Endodermal cell (in vitro differentiated cells): ENCODE measurements at regions not wholly inside any gene's neighbourhood (a gene's known extent, or its start where the extent isn't known, plus 50 kb on each side); places are given as distances from the start of the nearest gene placed in this dataset.
"Not testable (repeated sequence)": the region's sequence is repeated elsewhere in the genome, so short reads cannot be mapped to it uniquely, and the experiment has no call there.

Source experiments
- DNase-seq: peaks from one replicate; pipeline ENCODE4 v3.0.0-alpha.2; 2017
- H3K27ac ChIP-seq: 2 replicates; pipeline ENCODE4 v1.5.1; 2013; ENCODE audit warnings: mild to moderate bottlenecking, low read depth, low read length, moderate library complexity
- H3K27me3 ChIP-seq: 2 replicates; pipeline ENCODE4 v1.6.1; 2013; ENCODE audit warnings: mild to moderate bottlenecking, low read length, moderate library complexity; ENCODE audit not compliant: insufficient read depth, control insufficient read depth, poor library complexity, severe bottlenecking
- H3K36me3 ChIP-seq: 2 replicates; pipeline ENCODE4 v1.7.0; 2013; ENCODE audit warnings: mild to moderate bottlenecking, low read length, moderate library complexity; ENCODE audit not compliant: control insufficient read depth, insufficient read depth
- H3K4me1 ChIP-seq: one replicate; pipeline ENCODE4 v1.7.0; 2013; ENCODE audit warnings: low read length; ENCODE audit not compliant: control insufficient read depth, insufficient read depth
- H3K4me3 ChIP-seq: 2 replicates; pipeline ENCODE4 v1.5.1; 2013; ENCODE audit warnings: mild to moderate bottlenecking, low read length, moderate library complexity
- H3K9ac ChIP-seq: 2 replicates; pipeline ENCODE4 v1.6.1; 2013; ENCODE audit warnings: mild to moderate bottlenecking, low read length, moderate library complexity; ENCODE audit not compliant: poor library complexity, severe bottlenecking; ENCODE audit errors: extremely low read depth
- H3K9me3 ChIP-seq: 2 replicates; pipeline ENCODE4 v1.6.1; 2013; ENCODE audit warnings: mild to moderate bottlenecking, low read length, moderate library complexity; ENCODE audit not compliant: control insufficient read depth
- H3K27ac Mint-ChIP-seq: 2 replicates; pipeline ENCODE4 v1.8.0; 2020; ENCODE audit warnings: mixed read lengths
- H3K27me3 Mint-ChIP-seq: 2 replicates; pipeline ENCODE4 v1.8.0; 2021; ENCODE audit warnings: mild to moderate bottlenecking, mixed read lengths; ENCODE audit not compliant: insufficient read depth
- H3K36me3 Mint-ChIP-seq: 2 replicates; pipeline ENCODE4 v1.8.0; 2020; ENCODE audit warnings: low read depth, mixed read lengths
- H3K4me1 Mint-ChIP-seq: 2 replicates; pipeline ENCODE4 v1.8.0; 2020; ENCODE audit warnings: mixed read lengths
- H3K4me3 Mint-ChIP-seq: 2 replicates; pipeline ENCODE4 v1.8.0; 2020; ENCODE audit warnings: mild to moderate bottlenecking, moderate library complexity, mixed read lengths
- H3K9me3 Mint-ChIP-seq: 2 replicates; pipeline ENCODE4 v1.8.0; 2020; ENCODE audit warnings: mild to moderate bottlenecking, mixed read lengths
- CTCF ChIP-seq: fragments of 200-600 bp; sonication (generic); conservative IDR thresholded peaks from 2 replicates; pipeline ENCODE4 v1.5.0; 2021; ENCODE audit warnings: antibody characterized with exemption, mild to moderate bottlenecking
- WGBS, 2 experiments: methylation state at CpG; one replicate each; pipeline versions ENCODE4 v1.1.5 to v1.1.7; 2013; ENCODE audit warnings: missing lambda C conversion rate in 2 of 2, mixed read lengths in 1 of 2; ENCODE audit not compliant: insufficient coverage in 1 of 2, insufficient read length in 1 of 2; 5-methylcytosine and 5-hydroxymethylcytosine counted together

- not testable (repeated sequence) for H3K4me1 Mint-ChIP-seq, H3K27me3 ChIP-seq, H3K9me3 ChIP-seq, H3K36me3 ChIP-seq, H3K27me3 Mint-ChIP-seq, DNase-seq, H3K4me3 Mint-ChIP-seq, H3K4me1 ChIP-seq, H3K9me3 Mint-ChIP-seq, H3K4me3 ChIP-seq, H3K27ac ChIP-seq, H3K27ac Mint-ChIP-seq, H3K9ac ChIP-seq
- 96 to 97% methylated on average over 7 to 9 of the region's 9 CpGs for WGBS, 2 experiments
- H3K36me3 Mint-ChIP-seq = peaks cover 14% of the 10 kb centered on the region
Observed at GRCh38 chr17:30726310-30726709, 98.2 kb downstream of the CRLF3 start.

- H3K9ac ChIP-seq, H3K9me3 Mint-ChIP-seq, H3K4me1 ChIP-seq, H3K4me3 Mint-ChIP-seq, H3K27ac ChIP-seq, H3K4me3 ChIP-seq, H3K4me1 Mint-ChIP-seq, H3K36me3 ChIP-seq, H3K27me3 Mint-ChIP-seq, H3K9me3 ChIP-seq, H3K27me3 ChIP-seq, H3K27ac Mint-ChIP-seq: not testable (repeated sequence)
- peak; percentile 25 for DNase-seq
- WGBS, 2 experiments = 95% methylated on average over 8 to 9 of the region's 11 CpGs
- peaks cover 14% of the 10 kb centered on the region for H3K36me3 Mint-ChIP-seq
Observed at GRCh38 chr17:30724034-30724650, 100.3 kb downstream of the CRLF3 start.

GRCh38 chr17:30722114-30722780 lies 102.2 kb downstream of the CRLF3 start:
- peaks cover 24% of the 10 kb centered on the region for H3K36me3 Mint-ChIP-seq
- H3K9ac ChIP-seq, H3K27ac ChIP-seq, H3K27me3 Mint-ChIP-seq, H3K4me3 ChIP-seq, H3K4me1 ChIP-seq, H3K9me3 Mint-ChIP-seq, H3K9me3 ChIP-seq, H3K36me3 ChIP-seq, H3K4me3 Mint-ChIP-seq, H3K27me3 ChIP-seq, H3K27ac Mint-ChIP-seq, H3K4me1 Mint-ChIP-seq: not testable (repeated sequence)
- WGBS, 2 experiments = 97% methylated on average over 7 to 12 of the region's 12 CpGs
- peak; percentile 25 for DNase-seq

GRCh38 chr17:30720971-30721370 lies 103.5 kb downstream of the CRLF3 start:
- WGBS, 2 experiments = 90 to 95% methylated on average over 3 to 5 of the region's 5 CpGs
- H3K27me3 ChIP-seq = not testable (repeated sequence)

GRCh38 chr17:30720013-30720471 lies 104.5 kb downstream of the CRLF3 start:
- no peaks in the 10 kb centered on the region for H3K4me1 ChIP-seq
- no peak overlapping the region for H3K27ac ChIP-seq
- no peaks in the 10 kb centered on the region for H3K27me3 ChIP-seq
- Mint-ChIP-seq H3K36me3 (peaks cover 27% of the 10 kb centered on the region), H3K4me3 (no peak overlapping the region), H3K4me1 (no peaks in the 10 kb centered on the region), H3K27me3 (no peaks in the 10 kb centered on the region), H3K9me3 (no peaks in the 10 kb centered on the region), H3K27ac (no peak overlapping the region)
- no peaks in the 10 kb centered on the region for H3K36me3 ChIP-seq
- H3K4me3 ChIP-seq = no peak overlapping the region
- no peak for TF ChIP-seq CTCF
- no peak overlapping the region for H3K9ac ChIP-seq
- peak; percentile 39 for DNase-seq
- WGBS, 2 experiments = 95 to 100% methylated on average over 4 to 13 of the region's 14 CpGs
- no peaks in the 10 kb centered on the region for H3K9me3 ChIP-seq

More at GRCh38 chr17:30720971-30721370, 103.5 kb downstream of the CRLF3 start:
- H3K4me3 Mint-ChIP-seq, H3K27me3 Mint-ChIP-seq, H3K4me1 Mint-ChIP-seq, H3K4me1 ChIP-seq, H3K4me3 ChIP-seq, H3K9me3 ChIP-seq, H3K36me3 ChIP-seq, H3K9ac ChIP-seq, H3K9me3 Mint-ChIP-seq, H3K27ac Mint-ChIP-seq, H3K27ac ChIP-seq: not testable (repeated sequence)
- peak; percentile 14 for DNase-seq
- peaks cover 29% of the 10 kb centered on the region for H3K36me3 Mint-ChIP-seq
